NCI-H524 (cell line): ENCODE measurements at regions not wholly inside any gene's neighbourhood (a gene's known extent, or its start where the extent isn't known, plus 50 kb on each side); places are given as distances from the start of the nearest gene placed in this dataset.
"Not testable (repeated sequence)": the region's sequence is repeated elsewhere in the genome, so short reads cannot be mapped to it uniquely, and the experiment has no call there.

Experiments
- DNase-seq, 2 experiments: peaks; one replicate each; lab custom pipeline; 2025; lab: John Stamatoyannopoulos, UW

DNA sequence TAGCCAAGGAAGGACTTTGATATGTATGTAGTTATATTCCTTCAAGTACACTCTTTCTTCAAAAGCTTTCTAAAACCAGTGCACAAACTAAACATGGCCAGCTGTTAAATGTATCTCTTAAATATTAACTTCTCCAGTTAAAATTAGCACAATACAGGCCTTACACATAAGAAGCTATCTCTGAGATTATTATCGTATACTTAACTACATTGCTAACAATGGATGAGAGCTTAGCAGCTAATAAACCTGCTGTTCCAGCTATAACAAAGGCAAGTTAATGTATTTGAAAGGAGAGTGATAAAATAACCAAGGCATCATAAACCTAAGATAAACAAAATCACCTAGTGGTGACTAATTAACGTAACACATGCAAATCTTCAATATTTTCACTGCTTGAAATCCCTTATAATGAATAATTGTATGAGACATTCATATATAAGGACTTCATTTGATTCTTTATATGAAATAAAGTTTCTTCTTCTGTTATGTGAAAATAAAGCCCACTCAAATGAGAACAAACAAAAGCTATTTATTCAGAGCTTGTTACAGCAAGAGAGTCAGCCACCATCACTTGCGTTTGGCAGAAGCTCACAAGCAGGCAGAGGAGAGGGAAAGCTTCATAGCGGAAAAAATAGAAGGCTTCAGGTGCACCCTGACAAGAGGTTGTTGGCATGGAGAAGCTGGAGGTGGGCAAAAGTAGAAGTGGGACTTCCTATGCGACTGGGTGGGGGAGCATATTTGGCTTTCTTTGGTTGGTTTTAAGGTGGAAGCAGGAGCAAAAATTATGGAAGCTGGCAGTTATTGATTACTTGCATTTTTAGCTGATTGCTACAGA is 274.1 kb upstream of the CHRM3 start:
- no peak for DNase-seq

DNA sequence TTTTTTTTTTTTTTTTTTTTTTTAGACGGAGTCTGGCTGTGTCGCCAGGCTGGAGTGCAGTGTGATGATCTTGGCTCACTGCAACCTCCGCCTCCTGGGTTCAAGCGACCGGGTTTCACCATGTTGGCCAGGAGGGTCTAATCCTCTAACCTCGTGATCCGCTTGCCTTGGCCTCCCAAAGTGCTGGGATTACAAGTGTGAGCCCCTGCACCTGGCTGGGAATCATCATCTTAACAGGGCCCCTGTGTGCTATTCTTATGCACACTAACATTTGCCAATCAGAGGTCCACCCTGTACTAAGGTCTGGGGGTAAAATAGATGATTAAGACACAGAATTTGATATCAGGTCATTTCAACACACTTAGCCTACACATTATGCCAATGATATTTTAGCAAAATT is 278.7 kb upstream of the CHRM3 start:
- no peak for DNase-seq

DNA sequence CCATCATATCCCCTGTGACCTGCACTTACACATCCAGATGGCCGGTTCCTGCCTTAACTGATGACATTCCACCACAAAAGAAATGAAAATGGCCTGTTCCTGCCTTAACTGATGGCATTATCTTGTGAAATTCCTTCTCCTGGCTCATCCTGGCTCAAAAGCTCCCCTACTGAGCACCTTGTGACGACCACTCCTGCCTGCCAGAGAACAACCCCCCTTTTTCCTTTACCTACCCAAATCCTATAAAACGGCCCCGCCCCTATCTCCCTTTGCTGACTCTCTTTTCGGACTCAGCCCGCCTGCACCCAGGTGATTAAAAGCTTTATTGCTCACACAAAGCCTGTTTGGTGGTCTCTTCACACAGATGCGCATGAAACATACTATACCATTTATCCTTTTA is 279.7 kb upstream of the CHRM3 start:
- DNase-seq, result not testable (repeated sequence)

DNA sequence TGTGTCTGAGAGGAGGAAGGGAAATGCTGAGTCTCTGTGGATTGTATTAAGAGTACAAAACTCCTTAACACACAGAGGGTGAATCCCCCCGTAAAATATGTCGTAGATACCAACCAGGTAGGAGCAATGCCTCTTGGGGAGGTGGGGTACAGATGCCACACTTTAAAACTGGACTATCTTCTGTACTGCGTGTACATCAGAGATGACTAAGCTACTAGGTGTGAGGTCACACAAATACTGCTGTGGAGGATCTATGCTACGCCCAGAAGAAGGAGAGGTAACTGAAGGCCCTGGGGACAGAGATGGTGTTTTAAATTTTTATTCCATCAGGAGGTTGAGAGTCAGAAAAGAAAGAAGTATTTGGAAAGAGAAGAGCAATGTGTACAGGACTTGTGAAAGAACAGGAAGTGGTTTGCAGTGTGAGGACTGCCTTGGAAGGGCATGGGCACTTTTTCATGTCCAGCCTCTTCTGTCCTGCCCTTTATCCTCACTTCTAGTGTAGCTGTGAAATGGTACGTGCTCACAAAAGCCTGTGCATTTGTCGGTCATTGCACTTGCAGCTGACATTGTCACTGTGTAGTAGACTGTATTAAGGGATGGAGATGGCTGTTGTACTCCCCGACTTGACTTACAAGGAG is 287.8 kb upstream of the CHRM3 start:
- no peak for DNase-seq

DNA sequence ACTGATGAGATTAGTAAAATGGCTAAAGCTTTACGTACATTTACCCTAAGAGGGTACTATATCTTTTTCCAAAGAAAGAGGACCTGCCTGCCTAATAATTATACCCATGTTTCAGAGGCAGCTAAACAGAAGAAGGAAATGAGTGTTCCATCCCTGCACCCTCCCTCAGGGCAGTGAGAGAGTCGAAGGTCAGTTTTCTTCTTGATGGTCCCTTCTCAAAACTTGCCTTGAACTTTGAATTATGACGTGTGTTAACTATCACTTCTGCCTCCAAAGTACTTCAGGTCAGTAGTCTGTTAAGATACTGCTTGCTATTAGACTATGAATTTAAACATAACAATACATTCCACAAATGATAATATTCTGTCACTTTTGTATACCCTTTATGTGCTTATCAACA is 294.8 kb upstream of the CHRM3 start:
- DNase-seq, result no peak

DNA sequence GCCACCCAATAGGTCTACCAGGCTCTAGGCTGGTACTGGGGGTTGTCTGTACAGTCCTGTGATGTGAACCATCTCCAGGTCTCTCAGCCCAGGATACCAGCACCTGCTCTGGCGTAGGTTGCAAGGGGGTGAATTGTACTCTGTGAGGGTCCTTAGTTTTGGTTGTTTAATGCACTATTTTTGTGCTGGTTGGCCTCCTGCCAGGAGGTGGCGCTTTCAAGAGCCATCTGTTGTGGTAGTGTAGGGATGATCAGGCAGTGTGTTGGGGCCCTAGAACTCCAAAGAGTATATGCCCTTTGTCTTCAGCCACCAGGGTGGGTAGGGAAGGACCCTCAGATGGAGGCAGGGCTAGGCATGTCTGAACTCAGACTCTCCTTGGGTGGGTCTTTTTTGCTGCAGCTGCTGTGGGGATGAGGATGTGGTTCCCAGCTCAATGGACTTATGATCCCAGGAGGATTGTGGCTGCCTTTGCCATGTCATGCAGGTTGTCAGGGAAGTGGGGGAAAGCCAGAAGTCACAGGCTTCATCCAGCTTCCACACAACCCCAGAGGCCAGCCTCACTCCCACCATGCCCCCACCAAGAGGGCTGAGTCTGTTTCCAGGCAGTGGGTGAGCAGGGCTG is 301.8 kb upstream of the CHRM3 start:
- no peak for DNase-seq

DNA sequence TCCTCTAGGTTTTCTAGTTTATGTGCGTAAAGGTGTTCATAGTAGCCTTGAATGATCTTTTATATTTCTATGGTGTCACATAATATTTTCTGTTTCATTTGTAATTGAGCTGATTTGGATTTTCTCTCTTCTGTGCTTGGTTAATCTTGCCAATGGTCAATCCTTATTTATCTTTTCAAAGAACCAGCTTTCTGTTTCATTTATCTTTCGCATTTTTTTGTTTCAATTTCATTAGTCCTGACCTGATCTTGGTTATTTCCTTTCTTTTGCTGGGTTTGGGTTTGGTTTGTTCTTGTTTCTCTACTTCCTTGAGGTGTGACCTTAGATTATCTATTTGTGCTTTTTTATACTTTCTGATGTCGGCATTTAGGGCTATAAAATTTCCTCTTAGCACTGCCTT is 304.4 kb upstream of the CHRM3 start:
- not testable (repeated sequence) for DNase-seq

DNA sequence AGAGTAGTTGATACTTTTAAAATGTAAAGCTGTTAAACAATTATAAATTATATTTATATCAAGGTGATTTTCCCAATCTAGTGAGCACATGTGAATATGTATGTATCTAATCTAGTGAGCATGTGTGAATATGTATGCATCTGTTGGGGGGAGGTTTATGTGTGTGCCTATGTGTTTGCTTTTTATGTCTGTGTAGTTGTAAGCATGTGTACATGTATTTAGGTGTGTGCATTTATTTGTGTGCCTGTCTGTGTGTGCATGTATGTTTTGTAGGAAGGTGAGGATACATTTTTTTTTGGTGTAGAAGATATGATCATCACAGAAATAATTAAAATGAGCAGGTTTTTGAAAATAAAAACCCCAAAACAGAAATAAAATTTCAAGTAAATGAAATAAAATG is 318.9 kb upstream of the CHRM3 start:
- no peak for DNase-seq

DNA sequence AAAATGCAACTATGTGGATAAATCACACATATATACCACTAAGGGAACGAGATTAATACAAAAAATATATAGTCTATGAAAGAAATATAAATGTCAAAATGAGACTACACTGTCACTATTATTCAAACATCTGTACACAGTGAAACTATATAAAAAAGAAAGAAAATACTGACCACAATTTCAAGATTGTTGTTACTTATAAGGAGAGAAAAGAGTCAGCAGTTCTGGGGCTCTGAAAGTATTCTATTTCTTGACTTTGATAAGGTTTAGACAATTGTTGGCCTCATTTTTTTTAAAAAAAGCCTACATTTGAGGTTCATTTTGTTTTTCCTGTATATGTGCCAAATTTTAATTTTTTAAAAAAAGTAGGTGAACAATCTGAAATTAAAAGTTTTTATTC is 319.3 kb upstream of the CHRM3 start:
- no peak for DNase-seq

DNA sequence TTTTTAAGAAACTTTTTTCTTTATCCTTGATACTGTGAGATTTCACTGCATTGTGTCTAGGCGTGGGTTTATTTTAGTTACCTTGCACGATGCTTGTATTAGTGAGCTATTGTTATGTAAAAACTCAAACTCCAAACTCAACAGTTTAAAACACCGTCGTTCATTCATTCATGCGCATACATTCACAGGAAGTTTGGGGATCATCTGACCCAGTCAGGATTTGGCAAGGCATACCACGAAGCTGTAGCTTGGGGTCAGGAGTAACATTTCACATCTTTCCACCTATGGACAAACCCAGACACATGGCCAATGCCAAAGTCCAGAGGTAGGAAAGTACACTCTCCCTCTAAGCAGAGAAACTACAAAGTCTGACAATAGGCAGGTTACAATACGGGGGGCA is 324.6 kb upstream of the CHRM3 start:
- DNase-seq, result no peak

DNA sequence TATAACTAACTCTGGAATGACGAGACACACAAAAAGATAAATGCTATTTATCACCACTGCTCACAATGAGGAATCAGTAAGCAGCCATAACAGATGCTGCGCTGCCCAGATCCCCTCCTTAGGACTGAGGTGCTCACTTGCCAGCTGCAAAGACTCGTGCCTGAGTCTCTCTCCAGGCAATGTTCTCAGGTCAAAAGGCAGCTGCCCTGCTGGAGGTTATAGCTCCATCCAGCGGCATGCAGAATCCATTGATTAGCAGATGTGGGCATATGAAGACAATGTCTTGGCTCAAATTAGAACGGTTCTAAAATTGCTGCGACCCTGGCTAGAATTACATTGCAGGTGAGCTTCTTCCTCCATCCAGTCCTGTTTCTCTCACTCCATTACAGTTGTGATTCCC is 328.2 kb upstream of the CHRM3 start:
- no peak for DNase-seq

DNA sequence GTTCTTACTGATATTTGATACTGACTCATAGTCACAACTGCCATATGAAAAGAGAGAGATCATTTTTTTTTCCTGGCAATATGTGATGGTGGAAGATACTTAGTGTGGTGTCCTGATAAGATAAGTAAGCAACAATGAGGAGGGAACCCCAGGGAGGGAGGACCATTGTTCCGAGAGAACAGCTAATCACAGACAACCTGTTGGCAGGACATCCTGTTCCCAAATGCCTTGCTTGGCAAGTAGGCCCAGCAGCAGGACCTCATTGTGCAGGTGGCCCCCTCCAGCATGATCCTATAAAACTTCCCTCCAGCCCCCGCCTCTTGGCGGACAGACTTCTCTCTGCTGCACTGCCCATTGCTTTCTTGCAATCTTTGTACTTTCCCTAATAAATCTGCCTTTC is 329.4 kb upstream of the CHRM3 start:
- DNase-seq, result no peak

DNA sequence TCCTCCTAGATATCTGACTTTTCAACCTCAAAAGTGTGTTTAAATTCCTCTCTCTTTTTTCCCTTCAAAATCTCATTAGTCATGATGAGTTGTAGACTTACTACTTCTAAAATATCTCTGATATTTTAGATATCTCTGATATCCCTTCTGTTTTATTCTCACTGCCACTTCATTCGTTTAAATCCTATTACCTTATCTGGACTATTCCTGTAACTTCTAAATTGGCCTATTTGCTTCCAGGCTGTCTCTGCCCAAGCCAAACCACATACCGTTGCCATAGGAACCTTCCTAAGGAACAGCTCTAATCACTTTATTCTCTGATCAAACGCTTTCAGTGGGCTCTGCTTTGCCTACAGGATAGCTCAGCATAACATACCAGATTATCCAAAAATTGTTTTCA is 333.1 kb upstream of the CHRM3 start:
- DNase-seq, result no peak

DNA sequence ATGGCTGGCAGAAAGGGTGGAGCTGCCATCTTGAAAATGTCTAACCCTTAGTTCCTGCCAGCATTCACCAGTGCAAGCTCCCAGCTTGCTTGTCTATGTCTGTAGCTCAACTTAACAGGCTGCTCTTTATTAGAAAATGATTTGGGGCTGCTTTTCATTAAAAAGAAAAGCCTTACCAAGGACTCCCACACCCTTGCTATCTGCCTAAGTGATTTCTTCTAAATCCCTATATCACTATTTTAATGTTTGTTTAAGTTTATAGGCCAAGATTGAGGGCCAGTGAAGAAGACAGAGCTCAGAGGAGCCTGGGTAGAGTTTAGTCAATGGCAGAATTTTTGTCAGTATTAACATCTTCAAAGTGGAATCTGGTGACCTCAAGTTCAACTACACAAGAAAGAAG is 336.8 kb upstream of the CHRM3 start:
- DNase-seq, result no peak

DNA sequence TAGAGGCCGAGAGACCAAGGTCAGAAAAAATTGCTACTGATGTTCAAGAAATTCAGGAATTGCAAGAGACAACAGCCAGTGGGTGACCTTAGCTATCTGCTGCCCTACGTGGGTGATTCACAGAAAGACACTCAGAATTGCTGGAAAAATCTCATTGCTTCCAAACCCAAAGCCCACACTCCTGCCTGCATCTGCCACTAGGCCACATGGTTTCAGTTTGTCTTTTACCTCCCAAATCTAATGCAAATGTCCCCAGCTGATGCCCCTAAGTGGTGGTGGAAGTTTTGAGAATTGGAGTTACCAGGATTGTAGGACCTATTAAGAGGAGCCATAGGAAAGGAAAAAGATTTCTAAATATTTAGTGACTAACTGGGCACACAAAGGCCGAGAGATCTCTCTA is 341.5 kb upstream of the CHRM3 start:
- no peak for DNase-seq

DNA sequence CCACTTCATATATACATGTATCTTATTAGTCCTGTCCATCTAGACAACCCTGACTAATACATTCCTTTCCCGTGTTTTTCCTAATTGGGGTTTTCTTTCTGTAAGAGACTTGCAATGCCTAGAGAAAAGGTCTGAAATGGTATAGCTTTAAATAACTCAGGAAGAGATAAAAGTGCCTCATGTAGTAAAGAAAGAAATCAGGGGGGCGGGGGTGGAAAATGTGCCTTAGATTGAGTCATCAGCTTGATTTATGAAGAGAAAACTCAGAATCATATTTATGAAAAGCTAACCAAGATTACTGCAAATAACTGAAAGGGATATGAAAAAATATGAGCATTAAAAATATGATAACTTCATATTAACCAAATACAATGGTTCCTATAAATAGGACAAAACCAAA is 345.8 kb upstream of the CHRM3 start:
- DNase-seq, result no peak

DNA sequence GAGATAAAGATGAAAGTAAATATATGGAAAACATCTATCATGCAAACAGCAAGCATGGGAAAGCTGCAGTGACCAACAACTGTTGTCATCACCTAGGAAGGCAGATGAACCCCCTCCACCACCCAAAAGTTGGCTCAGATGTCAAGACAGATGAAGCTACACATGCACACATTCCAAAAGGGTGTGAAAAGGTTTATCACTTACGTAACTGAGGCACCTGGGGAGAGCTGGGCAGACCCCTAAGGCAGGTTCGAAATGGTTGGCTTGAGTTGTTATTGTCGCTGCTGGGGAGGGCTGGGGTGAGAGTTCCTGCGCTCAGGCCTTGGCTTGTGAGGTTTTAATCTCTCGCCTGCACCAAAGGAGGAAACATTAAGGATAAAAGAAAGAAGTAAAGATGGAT is 355.1 kb upstream of the CHRM3 start:
- no peak for DNase-seq

DNA sequence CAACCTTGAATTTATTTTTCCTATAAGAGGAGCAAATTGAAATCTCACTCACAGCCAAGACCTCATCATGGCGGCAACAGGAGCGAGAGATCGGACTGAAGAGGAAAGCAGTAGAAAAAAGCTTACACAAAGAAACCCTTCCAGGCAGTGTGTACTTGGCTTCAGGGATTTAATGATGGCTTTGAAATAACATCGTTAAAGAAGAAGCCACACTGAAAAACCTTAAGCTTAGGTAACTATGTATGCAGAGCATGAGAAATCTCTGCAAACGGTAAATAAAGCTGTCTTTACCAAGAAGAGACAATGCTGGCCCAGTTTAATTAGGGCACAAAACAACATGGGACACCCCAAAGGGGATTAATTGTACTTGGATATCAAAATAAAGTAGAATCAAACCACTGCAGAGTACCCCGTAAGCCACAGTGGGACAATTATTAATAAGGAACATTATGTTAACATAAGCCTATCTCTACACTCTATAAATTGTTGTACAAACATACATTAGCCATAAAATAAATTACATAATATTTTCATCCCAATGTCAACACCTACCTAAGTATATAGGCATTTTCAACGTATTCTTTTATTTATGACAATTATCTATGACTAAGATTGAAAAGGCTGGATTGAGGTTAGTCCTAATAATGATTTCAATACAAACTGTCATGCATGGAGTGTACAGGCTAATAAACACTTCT is 360.2 kb upstream of the CHRM3 start:
- DNase-seq, result no peak

DNA sequence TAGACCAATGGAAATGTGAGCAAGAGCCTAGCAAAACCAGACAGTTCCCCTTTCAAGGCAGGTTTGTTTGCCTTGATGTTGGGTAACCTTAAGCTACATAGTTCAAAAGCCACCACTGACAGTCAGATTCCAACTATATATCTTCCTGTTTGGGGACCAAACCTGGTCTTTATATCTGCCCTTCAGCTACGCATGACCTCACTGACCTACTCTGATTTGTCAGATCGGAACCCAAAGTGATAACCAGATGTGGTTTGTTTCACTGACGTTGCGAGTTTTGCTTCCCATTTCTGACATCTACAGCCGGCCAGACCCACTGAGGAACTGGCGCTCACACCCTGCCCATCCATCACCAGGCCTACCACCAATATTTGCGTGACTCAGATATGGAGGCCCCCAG is 361.1 kb upstream of the CHRM3 start:
- DNase-seq, result no peak

DNA sequence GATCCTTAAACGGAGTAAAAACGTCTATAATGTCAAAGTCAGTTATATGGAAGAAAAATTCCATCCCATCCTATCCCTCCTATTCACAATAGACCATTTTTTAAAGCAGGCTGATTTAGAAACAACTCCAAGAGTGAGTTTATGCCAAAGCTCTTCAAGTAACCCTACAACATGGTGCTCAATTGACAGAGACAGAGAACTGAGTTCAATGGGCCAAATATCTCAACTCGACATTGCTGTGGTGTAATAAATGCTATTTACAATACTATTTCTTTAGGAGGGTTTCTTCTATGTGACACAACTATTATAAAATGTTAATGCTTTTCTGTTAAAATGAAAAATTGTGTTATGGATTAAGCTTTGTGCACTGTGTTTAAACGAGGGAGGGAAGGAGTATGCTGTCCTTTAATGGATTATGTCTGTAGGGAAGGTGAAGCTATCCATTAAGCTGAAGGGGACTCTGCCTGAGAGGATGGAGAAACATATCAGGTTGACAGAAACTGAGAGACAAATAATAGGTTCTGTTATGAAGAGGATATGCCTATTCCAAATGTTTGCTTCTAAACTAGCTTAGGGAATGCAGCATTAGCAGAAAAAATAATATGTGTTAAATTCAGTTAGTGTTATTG is 362.5 kb upstream of the CHRM3 start:
- no peak for DNase-seq

DNA sequence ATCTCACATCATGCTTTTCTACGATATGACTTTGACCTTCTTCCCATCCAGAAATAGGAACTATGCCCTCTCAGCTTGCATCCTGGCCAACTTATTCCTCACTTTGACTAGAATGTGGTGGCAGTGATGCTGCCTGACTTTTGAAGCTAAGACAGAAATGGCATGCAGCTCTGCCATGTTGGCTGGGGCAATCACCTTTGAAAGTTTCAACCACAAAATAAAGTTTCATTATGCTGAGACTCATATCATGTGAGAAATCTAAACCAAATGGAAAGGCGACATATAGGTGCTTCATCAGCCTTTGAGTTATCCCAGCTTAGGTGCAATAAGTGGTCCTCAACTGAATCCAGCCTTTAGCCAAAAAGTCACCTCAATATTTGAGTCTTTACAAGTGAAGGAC is 370.0 kb upstream of the CHRM3 start:
- DNase-seq, result no peak

DNA sequence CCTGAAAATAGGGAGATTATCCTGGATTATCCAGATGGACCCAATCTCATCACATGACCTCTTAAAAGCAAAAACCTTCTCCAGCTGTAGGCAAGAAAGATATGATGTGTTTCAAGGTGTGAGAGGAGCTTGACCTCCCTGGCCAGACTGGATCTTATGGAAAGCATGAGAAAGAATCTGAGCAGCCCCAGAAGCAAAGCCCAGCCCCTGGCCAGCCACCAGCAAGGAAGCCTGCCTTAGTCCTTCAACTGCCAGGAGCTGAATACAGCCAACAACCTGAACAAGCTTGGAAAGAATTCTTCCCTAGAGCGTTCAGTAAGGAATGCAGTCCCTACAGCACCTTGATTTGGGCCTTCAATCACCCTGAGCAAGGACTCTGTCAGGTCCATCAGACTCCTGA is 375.0 kb upstream of the CHRM3 start:
- DNase-seq, result no peak
